ENCODE measurements at regions not wholly inside any gene's neighbourhood (a gene's known extent, or its start where the extent isn't known, plus 50 kb on each side); places are given as distances from the start of the nearest gene placed in this dataset.

DNA sequence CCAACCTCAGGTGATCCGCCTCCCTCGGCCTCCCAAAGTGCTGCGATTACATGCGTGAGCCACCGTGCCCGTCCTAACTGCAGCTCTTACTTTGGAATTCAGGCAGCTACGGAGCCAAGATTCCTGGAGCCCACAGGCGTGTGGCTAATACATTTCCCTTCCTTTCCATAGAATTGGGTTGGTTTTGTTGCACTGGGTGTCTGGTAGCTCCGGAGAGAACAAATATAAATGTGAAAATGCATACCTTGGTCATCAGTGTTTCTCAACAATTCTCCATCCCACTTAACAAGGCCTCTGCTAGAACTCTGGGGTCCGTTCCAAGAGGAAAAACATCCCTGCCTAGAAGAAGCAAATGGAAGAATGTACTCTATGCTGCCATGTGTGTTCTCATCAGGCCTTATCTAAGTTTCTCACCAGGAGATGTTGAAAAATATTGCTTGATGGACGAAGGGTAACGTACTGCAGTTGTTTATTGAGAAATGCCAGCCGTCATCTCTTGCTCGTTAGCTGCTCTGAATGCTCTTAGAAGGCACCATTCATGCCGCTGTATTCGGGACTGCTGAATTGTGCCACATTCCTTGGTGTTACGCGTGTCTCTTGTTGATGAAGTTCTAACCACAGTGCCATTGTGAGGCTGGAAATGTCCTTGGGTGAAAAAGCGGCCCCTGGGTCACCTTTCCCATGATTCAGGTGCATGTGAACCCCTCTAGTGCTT, 50.5 kb upstream of the CD99 start:
- CTCF ChIA-PET, result no interaction called here
- Histone ChIP-seq H3K36me3 (ENCODE audit: insufficient read depth, low read length) (peaks cover 6% of the 10 kb centered on the region), H3K27ac (ENCODE audit: low read depth in 1 of 2, low read length in 2 of 2) (no peak overlapping the region), H3K4me1 (ENCODE audit: insufficient read depth, low read length) (no peaks in the 10 kb centered on the region), H3K27me3 (ENCODE audit: control insufficient read depth in 1 of 2, insufficient read depth in 2 of 2, low read length in 2 of 2) (no peaks in the 10 kb centered on the region), H3K9me3 (ENCODE audit: control insufficient read depth in 1 of 2, insufficient read depth in 1 of 2, low read length in 2 of 2) (no peaks in the 10 kb centered on the region), H3K4me3 (ENCODE audit: low read length) (no peak overlapping the region)
- Mint-ChIP-seq H3K4me1 (ENCODE audit: low read depth) (peaks cover 4% of the 10 kb centered on the region), H3K27me3 (no peaks in the 10 kb centered on the region), H3K36me3 (ENCODE audit: low read depth) (peaks cover 39% of the 10 kb centered on the region), H3K9me3 (no peaks in the 10 kb centered on the region), H3K27ac (no peak overlapping the region), H3K4me3 (no peak overlapping the region)
- intact Hi-C loops (cut with DNase I, micrococcal nuclease), result loop anchor here (5.0 to 10.0 kb wide), 2 partner anchors 52 to 994 kb away; partner anchors contain the start of gene CD99 (in 1 of the 2)
- ATAC-seq (ENCODE audit: poor library complexity) (no peak), DNase-seq (no peak)
- TF ChIP-seq, protein P1, sequence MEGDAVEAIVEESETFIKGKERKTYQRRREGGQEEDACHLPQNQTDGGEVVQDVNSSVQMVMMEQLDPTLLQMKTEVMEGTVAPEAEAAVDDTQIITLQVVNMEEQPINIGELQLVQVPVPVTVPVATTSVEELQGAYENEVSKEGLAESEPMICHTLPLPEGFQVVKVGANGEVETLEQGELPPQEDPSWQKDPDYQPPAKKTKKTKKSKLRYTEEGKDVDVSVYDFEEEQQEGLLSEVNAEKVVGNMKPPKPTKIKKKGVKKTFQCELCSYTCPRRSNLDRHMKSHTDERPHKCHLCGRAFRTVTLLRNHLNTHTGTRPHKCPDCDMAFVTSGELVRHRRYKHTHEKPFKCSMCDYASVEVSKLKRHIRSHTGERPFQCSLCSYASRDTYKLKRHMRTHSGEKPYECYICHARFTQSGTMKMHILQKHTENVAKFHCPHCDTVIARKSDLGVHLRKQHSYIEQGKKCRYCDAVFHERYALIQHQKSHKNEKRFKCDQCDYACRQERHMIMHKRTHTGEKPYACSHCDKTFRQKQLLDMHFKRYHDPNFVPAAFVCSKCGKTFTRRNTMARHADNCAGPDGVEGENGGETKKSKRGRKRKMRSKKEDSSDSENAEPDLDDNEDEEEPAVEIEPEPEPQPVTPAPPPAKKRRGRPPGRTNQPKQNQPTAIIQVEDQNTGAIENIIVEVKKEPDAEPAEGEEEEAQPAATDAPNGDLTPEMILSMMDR (IDR thresholded peaks at IDR 0.05), result no peak
- POLR2A ChIA-PET, result no interaction called here

DNA sequence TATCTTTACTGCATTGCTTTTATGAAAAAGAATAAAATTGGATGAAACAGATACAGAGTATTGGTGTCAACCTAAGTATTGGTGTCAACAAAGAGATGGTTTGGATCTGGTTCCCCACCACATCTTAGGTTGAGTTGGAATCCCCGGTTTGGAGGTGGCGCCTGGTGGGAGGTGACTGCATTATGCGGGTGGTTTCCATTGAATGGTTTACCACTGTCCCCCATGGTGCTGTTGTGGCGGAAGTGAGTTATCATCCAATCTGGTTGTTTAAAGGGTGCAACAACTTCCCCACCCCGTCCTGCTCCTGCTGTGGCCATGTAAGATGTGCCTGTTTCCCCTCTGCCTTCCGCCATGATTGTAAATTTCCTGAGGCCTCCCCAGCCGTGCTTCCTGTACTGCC, 52.8 kb upstream of the CD99 start:
- no peaks in the 10 kb centered on the region for H3K27me3 ChIP-seq (ENCODE audit: control insufficient read depth in 1 of 2, insufficient read depth in 2 of 2, low read length in 2 of 2)
- TF ChIP-seq, protein P1 (IDR thresholded peaks at IDR 0.05), result no peak
- H3K36me3 ChIP-seq (ENCODE audit: insufficient read depth, low read length), result peaks cover 6% of the 10 kb centered on the region
- no peak overlapping the region for H3K27ac Mint-ChIP-seq
- H3K4me1 ChIP-seq (ENCODE audit: insufficient read depth, low read length), result no peaks in the 10 kb centered on the region
- DNase-seq, result peak in 2 of 14 experiments; percentile 36 to 67
- peaks cover 34% of the 10 kb centered on the region for H3K36me3 Mint-ChIP-seq (ENCODE audit: low read depth)
- no peaks in the 10 kb centered on the region for H3K9me3 ChIP-seq (ENCODE audit: control insufficient read depth in 1 of 2, insufficient read depth in 1 of 2, low read length in 2 of 2)
- POLR2A ChIA-PET, result no interaction called here
- peaks cover 4% of the 10 kb centered on the region for H3K4me1 Mint-ChIP-seq (ENCODE audit: low read depth)
- no peaks in the 10 kb centered on the region for H3K27me3 Mint-ChIP-seq
- no peak overlapping the region for H3K4me3 ChIP-seq (ENCODE audit: low read length)
- no peaks in the 10 kb centered on the region for H3K9me3 Mint-ChIP-seq
- peak; percentile 41 for ATAC-seq (ENCODE audit: poor library complexity)
- H3K27ac ChIP-seq (ENCODE audit: low read depth in 1 of 2, low read length in 2 of 2), result no peak overlapping the region
- CTCF ChIA-PET, result no interaction called here
- no peak overlapping the region for H3K4me3 Mint-ChIP-seq
- intact Hi-C loops (cut with DNase I, micrococcal nuclease), result no loop called here

DNA sequence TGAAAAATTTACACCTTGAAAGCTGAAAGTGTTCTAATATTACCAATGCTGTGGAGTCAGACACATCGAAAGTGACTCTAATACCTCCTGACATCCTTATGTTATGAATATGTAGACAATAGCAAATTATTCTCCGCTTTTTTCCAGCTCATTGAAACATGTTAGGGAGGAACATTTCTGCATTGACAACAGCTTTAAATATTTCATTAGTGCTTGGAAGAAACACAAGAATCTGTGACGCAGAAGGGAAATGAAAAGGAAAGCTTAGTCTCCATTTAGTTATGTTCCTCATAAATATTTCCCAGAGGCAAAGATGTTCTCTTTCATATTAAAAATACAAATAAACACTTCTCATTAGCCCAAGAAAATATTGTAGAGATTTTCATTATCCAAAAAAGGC, 55.8 kb upstream of the CD99 start:
- POLR2A ChIA-PET, result no interaction called here
- no peaks in the 10 kb centered on the region for H3K27me3 Mint-ChIP-seq
- H3K4me1 Mint-ChIP-seq (ENCODE audit: low read depth), result peaks cover 23% of the 10 kb centered on the region
- Histone ChIP-seq H3K9me3 (ENCODE audit: control insufficient read depth in 1 of 2, insufficient read depth in 1 of 2, low read length in 2 of 2) (peaks cover 0 to 7% of the 10 kb centered on the region in 2 experiments), H3K27ac (ENCODE audit: low read depth in 1 of 2, low read length in 2 of 2) (no peak overlapping the region), H3K4me3 (ENCODE audit: low read length) (no peak overlapping the region), H3K36me3 (ENCODE audit: insufficient read depth, low read length) (no peaks in the 10 kb centered on the region), H3K4me1 (ENCODE audit: insufficient read depth, low read length) (no peaks in the 10 kb centered on the region), H3K27me3 (ENCODE audit: control insufficient read depth in 1 of 2, insufficient read depth in 2 of 2, low read length in 2 of 2) (no peaks in the 10 kb centered on the region)
- TF ChIP-seq, protein P1 (IDR thresholded peaks at IDR 0.05), result no peak
- H3K9me3 Mint-ChIP-seq, result peaks cover 14% of the 10 kb centered on the region
- H3K4me3 Mint-ChIP-seq, result no peak overlapping the region
- ATAC-seq (ENCODE audit: poor library complexity) (no peak), DNase-seq (no peak)
- CTCF ChIA-PET, result no interaction called here
- peaks cover 52% of the 10 kb centered on the region for H3K36me3 Mint-ChIP-seq (ENCODE audit: low read depth)
- H3K27ac Mint-ChIP-seq, result no peak overlapping the region
- intact Hi-C loops (cut with DNase I, micrococcal nuclease), result no loop called here
